Bronchial epithelial cell (primary cell): ENCODE measurements at regions not wholly inside any gene's neighbourhood (a gene's known extent, or its start where the extent isn't known, plus 50 kb on each side); places are given as distances from the start of the nearest gene placed in this dataset.
A peak's percentile ranks its signal among the peaks of the same experiment; 100 is the strongest.

ENCODE experiments used
- DNase-seq: peaks from one replicate; pipeline ENCODE4 v3.0.0-alpha.2; 2010; ENCODE audit warnings: low read depth
- FAIRE-seq: peaks from 2 replicates; lab custom pipeline; 2011; peaks lifted over from hg19 to GRCh38; lab: Jason Lieb, UNC
- H3K27me3 ChIP-seq: 2 replicates; pipeline ENCODE4 v1.5.1; 2011; ENCODE audit warnings: low read length; ENCODE audit not compliant: control insufficient read depth, insufficient read depth
- H3K36me3 ChIP-seq: 2 replicates; pipeline ENCODE4 v1.5.1; 2011; ENCODE audit warnings: low read length; ENCODE audit not compliant: control insufficient read depth, insufficient read depth
- H3K4me3 ChIP-seq: 2 replicates; pipeline ENCODE4 v1.5.1; 2011; ENCODE audit warnings: mild to moderate bottlenecking, low read depth, low read length, control low read depth
- TF ChIP-seq, protein P1 (sequence below): IDR thresholded peaks from 2 replicates; pipeline ENCODE4 v1.5.1; 2011; ENCODE audit warnings: mild to moderate bottlenecking, moderate library complexity, low read length, control low read depth, inconsistent platforms; ENCODE audit not compliant: insufficient read depth, severe bottlenecking

DNA sequence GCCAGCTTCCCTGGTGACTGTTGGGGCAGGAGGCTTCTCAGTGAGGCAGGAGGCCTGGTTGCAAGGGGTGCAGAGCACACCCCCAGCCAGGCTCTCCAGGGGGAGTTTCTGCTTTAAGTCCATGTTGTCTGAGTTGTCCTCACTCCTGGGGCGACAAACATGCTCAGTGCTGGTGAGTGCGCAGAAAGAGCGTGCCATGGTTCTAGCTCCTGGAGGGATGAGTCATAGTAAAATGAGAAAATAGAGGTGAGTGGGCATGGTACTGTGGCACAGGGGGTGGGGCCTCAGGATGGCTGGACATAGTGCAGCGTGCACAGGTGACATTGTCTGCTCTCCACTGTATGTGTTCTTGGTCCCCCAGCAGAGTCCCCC, 457.2 kb upstream of the HS6ST1 start:
- no peaks in the 10 kb centered on the region for H3K36me3 ChIP-seq
- H3K27me3 ChIP-seq, result no peaks in the 10 kb centered on the region
- H3K4me3 ChIP-seq, result no peak overlapping the region
- TF ChIP-seq, protein P1, sequence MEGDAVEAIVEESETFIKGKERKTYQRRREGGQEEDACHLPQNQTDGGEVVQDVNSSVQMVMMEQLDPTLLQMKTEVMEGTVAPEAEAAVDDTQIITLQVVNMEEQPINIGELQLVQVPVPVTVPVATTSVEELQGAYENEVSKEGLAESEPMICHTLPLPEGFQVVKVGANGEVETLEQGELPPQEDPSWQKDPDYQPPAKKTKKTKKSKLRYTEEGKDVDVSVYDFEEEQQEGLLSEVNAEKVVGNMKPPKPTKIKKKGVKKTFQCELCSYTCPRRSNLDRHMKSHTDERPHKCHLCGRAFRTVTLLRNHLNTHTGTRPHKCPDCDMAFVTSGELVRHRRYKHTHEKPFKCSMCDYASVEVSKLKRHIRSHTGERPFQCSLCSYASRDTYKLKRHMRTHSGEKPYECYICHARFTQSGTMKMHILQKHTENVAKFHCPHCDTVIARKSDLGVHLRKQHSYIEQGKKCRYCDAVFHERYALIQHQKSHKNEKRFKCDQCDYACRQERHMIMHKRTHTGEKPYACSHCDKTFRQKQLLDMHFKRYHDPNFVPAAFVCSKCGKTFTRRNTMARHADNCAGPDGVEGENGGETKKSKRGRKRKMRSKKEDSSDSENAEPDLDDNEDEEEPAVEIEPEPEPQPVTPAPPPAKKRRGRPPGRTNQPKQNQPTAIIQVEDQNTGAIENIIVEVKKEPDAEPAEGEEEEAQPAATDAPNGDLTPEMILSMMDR, result no peak
- DNase-seq, result no peak
- no peak for FAIRE-seq

DNA sequence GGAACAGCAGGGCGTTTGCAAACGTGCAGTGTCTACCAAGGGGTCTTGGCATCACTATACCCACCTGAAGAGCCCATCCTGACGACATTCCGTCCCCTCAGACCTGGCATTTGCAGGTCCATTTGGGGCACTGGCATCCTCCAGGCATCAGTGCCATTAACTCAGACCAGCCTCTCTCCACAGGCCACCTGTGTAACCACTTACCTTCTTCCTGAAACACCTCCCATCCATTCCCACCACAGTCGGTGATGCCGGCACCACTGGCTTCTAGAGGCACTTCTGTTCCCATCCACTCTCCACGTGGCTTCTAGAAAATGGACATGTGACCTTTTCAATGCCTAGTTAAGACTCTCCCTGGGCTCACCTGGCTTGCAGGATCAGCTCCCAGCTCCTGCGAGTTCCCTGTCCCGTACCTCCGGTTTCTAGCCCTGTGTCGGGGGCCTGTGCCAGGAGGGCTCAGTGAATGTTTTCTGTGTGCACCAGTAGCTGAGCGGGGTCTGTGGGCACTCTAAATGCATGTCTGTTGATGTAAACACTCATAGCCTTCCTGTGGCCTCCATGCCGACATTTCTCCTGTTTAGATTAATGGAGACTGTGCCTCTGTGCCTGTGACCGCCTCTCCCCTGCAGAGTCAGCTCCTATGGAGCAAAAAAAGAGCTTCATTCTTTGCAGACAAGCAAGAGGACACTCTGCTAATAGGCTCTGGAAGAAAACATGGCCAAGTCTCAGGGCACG, 458.0 kb upstream of the HS6ST1 start:
- FAIRE-seq (peak; percentile 47), DNase-seq (no peak)
- H3K36me3 ChIP-seq, result no peaks in the 10 kb centered on the region

DNA sequence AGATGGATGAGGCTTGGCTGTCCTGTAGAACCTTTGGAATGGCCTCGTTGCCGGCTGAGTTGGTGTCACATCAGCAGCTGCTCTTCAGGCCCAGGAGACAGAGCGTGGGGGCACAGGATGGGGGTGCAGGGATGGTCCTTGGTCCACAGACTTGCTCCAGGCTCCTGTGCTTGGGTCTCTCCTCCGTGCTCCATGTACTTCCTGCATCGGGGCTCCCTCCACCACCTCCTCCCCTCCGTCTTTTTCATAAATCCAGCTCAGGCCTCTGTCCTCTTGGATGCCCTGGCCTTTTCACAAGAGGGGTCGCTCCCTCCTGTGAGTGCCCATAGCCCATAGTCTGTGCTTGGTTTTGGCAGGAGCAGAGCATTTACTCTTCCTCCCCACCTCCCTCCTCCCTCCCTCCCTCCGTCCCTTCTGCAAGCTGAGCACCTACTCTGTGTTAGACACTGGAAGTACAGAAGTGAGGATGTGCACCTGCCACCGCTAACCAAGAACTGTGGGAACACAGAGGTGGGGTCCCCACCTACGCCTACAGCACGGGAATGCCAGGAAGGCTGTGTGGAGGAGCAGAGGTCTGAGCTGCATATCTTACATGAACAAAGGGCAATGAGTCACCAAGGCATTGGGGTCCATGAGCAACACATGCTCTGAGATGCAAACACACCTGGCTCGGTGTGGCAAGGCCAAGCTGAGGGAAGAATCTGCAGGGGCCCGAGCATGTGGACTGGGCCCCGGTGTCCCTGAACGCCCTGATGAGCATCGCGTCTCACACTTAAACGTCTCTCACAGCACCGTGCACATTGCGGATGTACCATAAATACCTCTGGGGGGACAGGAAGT, 458.7 kb upstream of the HS6ST1 start:
- FAIRE-seq (no peak), DNase-seq (no peak)
- no peaks in the 10 kb centered on the region for H3K36me3 ChIP-seq
- no peak overlapping the region for H3K4me3 ChIP-seq
- TF ChIP-seq, protein P1, result no peak
- no peaks in the 10 kb centered on the region for H3K27me3 ChIP-seq

More for the DNA sequence above, 458.0 kb upstream of the HS6ST1 start:
- TF ChIP-seq, protein P1, result no peak
- H3K4me3 ChIP-seq, result no peak overlapping the region
- no peaks in the 10 kb centered on the region for H3K27me3 ChIP-seq

DNA sequence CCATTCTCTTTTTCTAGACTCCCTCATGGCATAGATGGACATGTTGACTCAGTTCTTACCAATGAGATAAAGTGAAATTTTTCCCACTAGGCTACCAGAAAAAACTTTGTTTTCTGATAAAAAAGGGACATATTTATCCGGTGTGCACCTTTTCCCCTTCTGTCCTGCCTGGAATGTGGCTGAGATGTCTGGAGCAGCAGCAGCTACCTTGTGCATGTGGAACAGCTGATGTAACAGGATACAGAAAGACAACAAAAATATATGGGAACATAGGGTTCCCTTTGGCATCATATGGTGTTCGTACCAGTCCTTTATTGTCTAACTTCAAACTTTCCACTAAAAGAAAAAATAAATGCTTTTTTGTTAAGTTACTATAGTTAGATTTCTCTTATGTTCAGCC, 460.2 kb upstream of the HS6ST1 start:
- TF ChIP-seq, protein P1, result no peak
- no peaks in the 10 kb centered on the region for H3K36me3 ChIP-seq
- DNase-seq (no peak), FAIRE-seq (no peak)
- no peak overlapping the region for H3K4me3 ChIP-seq
- H3K27me3 ChIP-seq, result no peaks in the 10 kb centered on the region

DNA sequence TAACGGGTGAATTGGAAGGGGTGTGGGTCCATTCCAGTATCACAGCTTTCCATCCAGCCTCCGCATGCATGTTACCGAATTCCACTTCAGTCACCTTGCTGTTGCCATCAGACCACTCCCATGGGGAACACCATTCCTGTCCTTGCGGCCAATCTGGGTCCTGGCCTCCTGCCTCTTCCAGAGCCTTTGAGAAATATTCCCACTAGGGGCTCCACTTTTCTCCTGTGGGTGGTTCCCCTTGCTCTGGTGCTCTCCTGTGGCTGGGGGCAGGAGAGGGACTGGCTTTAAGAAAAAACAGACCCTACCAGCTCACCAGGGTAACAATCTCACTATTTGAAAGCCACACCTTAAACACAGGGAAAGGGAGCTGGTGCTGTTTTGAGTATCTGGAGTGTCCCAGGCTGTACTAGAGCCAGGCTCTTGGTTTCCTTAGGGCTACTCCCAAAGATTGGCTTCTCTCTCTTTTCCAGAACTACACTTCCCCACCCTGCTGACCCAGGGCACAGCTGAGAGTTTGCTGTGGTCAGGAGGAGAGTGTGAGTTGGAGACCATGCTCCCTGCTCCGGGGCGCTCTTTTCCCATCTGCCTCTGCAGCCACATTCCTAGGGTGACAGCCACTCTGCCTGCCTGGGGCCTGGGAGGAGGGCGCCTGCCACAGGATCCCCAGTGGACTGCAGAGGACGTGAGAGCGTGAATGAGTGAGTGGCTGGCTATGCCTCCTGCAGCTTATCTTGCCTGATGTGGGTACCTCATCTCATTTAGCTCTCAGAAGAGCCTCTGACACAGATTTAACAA, 460.8 kb upstream of the HS6ST1 start:
- TF ChIP-seq, protein P1, result no peak
- Histone ChIP-seq H3K27me3 (no peaks in the 10 kb centered on the region), H3K4me3 (no peak overlapping the region), H3K36me3 (no peaks in the 10 kb centered on the region)
- no peak for DNase-seq
- FAIRE-seq, result no peak
